AG04449 (cell line): ENCODE measurements at regions not wholly inside any gene's neighbourhood (a gene's known extent, or its start where the extent isn't known, plus 50 kb on each side); places are given as distances from the start of the nearest gene placed in this dataset.
"Not testable (repeated sequence)": the region's sequence is repeated elsewhere in the genome, so short reads cannot be mapped to it uniquely, and the experiment has no call there.

Source experiments
- CTCF ChIA-PET: fragments of 350-600 bp; formaldehyde crosslinking; extraction: SDS; loops from one replicate; lab custom pipeline; 2021; ENCODE audit warnings: antibody characterized with exemption; lab: Yijun Ruan, JAX
- POLR2A ChIA-PET: fragments of 400-600, 350-600 bp; formaldehyde crosslinking; extraction: SDS; loops from one replicate; lab custom pipeline; 2020; ENCODE audit warnings: antibody characterized with exemption, inconsistent platforms; lab: Yijun Ruan, JAX
- DNase-seq: peaks from one replicate; pipeline ENCODE4 v3.0.0-alpha.2; 2010; ENCODE audit warnings: low read depth, low spot score
- H3K4me3 ChIP-seq: 2 replicates; pipeline ENCODE4 v1.5.1; 2011; ENCODE audit warnings: low read depth, mild to moderate bottlenecking, control low read depth, low read length
- TF ChIP-seq, protein P1 (sequence below): IDR thresholded peaks from one replicate; pipeline ENCODE4 v1.5.1; 2011; ENCODE audit warnings: mild to moderate bottlenecking, moderate library complexity, low read length, control low read depth, inconsistent platforms; ENCODE audit not compliant: insufficient read depth; ENCODE audit errors: missing control alignments

DNA sequence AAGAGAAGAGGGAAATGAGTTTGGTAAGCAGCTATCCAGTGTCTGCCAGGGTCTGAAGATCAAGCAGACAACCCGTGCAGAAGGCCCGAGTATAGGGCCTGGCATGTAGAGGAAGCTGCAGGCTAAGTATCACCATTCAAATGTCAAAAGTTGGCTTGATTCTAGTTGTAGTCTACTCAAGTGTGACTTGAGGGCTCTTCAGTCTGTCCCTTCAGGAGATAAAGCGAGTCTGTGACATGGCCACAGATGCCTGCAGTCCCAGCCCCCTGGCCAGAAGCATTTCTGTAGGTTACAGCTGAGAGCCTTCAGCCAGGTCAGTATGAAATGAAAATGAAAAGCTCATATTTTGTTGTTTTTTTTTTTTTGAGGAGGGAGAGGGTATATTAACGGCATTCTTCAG is 97.8 kb upstream of the EEPD1 start:
- POLR2A ChIA-PET = no interaction called here
- no peak for DNase-seq
- TF ChIP-seq, protein P1, sequence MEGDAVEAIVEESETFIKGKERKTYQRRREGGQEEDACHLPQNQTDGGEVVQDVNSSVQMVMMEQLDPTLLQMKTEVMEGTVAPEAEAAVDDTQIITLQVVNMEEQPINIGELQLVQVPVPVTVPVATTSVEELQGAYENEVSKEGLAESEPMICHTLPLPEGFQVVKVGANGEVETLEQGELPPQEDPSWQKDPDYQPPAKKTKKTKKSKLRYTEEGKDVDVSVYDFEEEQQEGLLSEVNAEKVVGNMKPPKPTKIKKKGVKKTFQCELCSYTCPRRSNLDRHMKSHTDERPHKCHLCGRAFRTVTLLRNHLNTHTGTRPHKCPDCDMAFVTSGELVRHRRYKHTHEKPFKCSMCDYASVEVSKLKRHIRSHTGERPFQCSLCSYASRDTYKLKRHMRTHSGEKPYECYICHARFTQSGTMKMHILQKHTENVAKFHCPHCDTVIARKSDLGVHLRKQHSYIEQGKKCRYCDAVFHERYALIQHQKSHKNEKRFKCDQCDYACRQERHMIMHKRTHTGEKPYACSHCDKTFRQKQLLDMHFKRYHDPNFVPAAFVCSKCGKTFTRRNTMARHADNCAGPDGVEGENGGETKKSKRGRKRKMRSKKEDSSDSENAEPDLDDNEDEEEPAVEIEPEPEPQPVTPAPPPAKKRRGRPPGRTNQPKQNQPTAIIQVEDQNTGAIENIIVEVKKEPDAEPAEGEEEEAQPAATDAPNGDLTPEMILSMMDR = no peak
- CTCF ChIA-PET = interaction anchor here (0.6 to 1.2 kb wide), 4 partner anchors 10 to 70 kb away, joined by 3 to 4 read pairs (median 3); no protein-coding TSS in a partner anchor
- H3K4me3 ChIP-seq = no peak overlapping the region

DNA sequence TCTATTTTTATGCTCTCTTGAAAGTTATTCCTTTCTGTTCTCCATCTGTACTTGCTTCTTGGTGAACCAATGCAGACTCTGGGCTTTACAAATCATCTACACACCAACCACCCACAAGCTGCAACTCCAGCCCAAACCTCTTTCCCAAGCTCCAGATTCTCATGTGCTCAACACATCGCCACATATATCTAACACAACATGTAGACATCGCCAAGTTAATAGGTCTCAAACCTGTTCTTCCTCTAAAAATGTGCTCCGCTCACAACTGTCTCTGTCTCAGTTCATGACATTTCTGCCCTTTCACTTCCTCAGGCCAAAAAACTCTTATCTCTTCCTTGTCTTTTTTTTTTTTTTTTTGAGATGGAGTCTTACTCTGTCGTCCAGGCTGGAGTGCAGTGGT is 95.7 kb upstream of the EEPD1 start:
- no peak for DNase-seq
- TF ChIP-seq, protein P1 = no peak
- H3K4me3 ChIP-seq = no peak overlapping the region
- ChIA-PET POLR2A (interaction anchor here (0.6 kb wide), 1 partner anchor 13 kb away, joined by 3 read pairs; no protein-coding TSS in a partner anchor), CTCF (interaction anchor here (1.4 kb wide), 1 partner anchor 11 kb away, joined by 3 read pairs; no protein-coding TSS in a partner anchor)

DNA sequence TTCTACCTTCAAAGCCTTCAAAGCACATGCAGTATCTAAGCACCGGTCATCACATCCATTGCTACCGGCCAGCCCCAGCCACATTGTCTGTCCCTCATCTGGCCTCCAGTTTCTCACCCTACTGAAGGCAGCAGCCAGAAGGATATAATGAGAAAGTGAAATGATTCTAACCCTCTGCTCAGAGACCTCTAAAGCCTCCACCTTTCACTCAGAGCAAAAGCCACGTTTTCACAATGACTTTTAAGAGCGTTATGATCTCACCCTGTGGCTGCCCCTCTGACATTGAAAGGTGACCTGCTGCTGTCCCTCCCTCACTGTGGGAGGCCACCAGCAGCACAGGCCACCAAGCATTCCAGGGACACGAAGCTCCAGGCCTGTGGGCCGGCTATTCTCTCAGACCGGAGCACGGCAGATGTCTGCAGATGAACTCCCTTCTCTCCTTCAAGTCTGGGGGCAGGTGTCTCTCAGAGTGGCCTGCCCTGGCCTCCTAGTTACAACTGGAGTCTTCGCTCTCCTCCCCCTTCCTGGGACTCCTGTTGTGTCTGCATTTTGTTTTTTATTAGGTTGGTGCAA is 94.9 kb upstream of the EEPD1 start:
- TF ChIP-seq, protein P1 = no peak
- CTCF ChIA-PET = no interaction called here
- DNase-seq = no peak
- H3K4me3 ChIP-seq = no peak overlapping the region
- POLR2A ChIA-PET = no interaction called here

DNA sequence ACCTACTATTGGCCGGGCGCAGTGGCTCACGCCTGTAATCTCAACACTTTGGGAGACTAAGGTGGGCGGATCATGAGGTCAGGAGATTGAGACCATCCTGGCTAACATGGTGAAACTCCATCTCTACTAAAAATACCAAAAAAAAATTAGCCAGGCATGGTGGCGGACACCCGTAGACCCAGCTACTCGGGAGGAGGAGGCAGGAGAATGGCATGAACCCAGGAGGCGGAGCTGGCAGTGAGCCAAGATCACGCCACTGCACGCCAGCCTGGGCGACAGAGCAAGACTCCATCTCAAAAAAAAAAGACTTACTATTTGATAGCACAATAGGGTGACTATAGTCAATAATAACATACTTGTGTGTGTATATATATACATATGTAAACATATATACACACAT is 92.7 kb upstream of the EEPD1 start:
- CTCF ChIA-PET = interaction anchor here (1.4 kb wide), 1 partner anchor 12 kb away, joined by 4 read pairs; no protein-coding TSS in a partner anchor
- H3K4me3 ChIP-seq, POLR2A ChIA-PET, DNase-seq: not testable (repeated sequence)

- no peak for DNase-seq
- no peak overlapping the region for H3K4me3 ChIP-seq
- CTCF ChIA-PET = interaction anchor here (1.1 kb wide), 1 partner anchor 226 kb away, joined by 3 read pairs; no protein-coding TSS in a partner anchor
- POLR2A ChIA-PET = interaction anchor here (0.6 kb wide), 1 partner anchor 14 kb away, joined by 4 read pairs; no protein-coding TSS in a partner anchor
- TF ChIP-seq, protein P1 = no peak
These were observed 90.8 kb upstream of the EEPD1 start for GRCh38 chr7:36062154-36062815.

- no peak for DNase-seq
- TF ChIP-seq, protein P1 = no peak
- ChIA-PET CTCF (interaction anchor here (0.8 to 1.5 kb wide), 2 partner anchors 91 to 227 kb away, joined by 3 to 5 read pairs; no protein-coding TSS in a partner anchor), POLR2A (interaction anchor here (0.8 kb wide), 1 partner anchor 16 kb away, joined by 3 read pairs; no protein-coding TSS in a partner anchor)
- H3K4me3 ChIP-seq = no peak overlapping the region
These were observed 88.4 kb upstream of the EEPD1 start for GRCh38 chr7:36064676-36065075.

GRCh38 chr7:36065563-36066342 is 87.3 kb upstream of the EEPD1 start:
- ChIA-PET CTCF (interaction anchor here (0.8 kb wide), 1 partner anchor 90 kb away, joined by 3 read pairs; no protein-coding TSS in a partner anchor), POLR2A (interaction anchor here (0.8 kb wide), 1 partner anchor 17 kb away, joined by 3 read pairs; no protein-coding TSS in a partner anchor)
- not testable (repeated sequence) for DNase-seq, H3K4me3 ChIP-seq
